Loucy (cell line): ENCODE measurements at regions not wholly inside any gene's neighbourhood (a gene's known extent, or its start where the extent isn't known, plus 50 kb on each side); places are given as distances from the start of the nearest gene placed in this dataset.

Source experiments
- EZH2phosphoT487 ChIP-seq: fragments of 200-600 bp; IDR thresholded peaks from 2 replicates; pipeline ENCODE4 v1.6.1; 2018; ENCODE audit warnings: antibody characterized with exemption, mild to moderate bottlenecking, moderate library complexity, borderline replicate concordance
- TF ChIP-seq, protein P1 (sequence below): fragments of 200-600 bp; sonication (generic); conservative IDR thresholded peaks from 2 replicates; pipeline ENCODE4 v1.5.1; 2014; ENCODE audit warnings: mild to moderate bottlenecking, antibody characterized with exemption, low read length

DNA sequence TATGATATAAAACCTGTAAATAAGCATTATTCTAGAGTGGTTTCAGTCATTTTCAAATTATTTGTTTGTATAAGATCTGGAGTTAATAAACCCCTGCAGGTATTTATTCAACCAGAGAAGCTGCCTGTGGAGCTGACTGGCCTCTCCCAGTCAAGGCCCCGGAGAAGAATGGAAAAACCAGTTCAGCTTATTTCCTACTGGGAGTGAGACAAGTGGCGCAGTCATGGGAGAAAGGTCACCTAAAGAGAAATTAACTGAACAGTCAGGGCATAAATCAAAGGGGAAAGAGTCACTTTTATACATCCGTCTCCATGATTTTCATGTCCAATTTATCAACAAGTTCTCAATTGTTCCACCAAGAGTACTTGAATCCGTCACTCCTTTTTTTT is 240.9 kb downstream of the RNF152 start:
- TF ChIP-seq, protein P1, sequence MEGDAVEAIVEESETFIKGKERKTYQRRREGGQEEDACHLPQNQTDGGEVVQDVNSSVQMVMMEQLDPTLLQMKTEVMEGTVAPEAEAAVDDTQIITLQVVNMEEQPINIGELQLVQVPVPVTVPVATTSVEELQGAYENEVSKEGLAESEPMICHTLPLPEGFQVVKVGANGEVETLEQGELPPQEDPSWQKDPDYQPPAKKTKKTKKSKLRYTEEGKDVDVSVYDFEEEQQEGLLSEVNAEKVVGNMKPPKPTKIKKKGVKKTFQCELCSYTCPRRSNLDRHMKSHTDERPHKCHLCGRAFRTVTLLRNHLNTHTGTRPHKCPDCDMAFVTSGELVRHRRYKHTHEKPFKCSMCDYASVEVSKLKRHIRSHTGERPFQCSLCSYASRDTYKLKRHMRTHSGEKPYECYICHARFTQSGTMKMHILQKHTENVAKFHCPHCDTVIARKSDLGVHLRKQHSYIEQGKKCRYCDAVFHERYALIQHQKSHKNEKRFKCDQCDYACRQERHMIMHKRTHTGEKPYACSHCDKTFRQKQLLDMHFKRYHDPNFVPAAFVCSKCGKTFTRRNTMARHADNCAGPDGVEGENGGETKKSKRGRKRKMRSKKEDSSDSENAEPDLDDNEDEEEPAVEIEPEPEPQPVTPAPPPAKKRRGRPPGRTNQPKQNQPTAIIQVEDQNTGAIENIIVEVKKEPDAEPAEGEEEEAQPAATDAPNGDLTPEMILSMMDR = no peak
- TF ChIP-seq EZH2phosphoT487 = no peak
